ENCODE measurements at regions not wholly inside any gene's neighbourhood (a gene's known extent, or its start where the extent isn't known, plus 50 kb on each side); places are given as distances from the start of the nearest gene placed in this dataset.

DNA sequence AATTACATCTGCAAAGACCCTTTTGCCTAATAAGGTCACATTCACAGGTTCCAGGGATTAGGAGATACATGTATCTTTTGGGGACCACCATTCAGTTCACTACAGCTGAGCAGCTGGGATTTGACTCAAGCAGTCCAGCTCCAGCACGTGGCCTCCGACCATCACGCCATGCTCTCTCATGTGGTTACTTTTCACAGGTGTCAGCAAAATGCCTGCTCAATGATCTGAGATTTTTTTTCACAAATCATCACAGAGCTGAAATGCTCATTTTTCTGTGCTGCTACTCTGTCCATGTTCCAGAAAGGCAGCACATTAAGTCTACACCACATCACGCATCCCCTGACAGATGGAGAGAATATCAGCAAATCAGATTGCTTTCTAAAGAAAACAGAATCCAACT is 98.5 kb upstream of the RMDN2 start:
- no peak for TF ChIP-seq YY1 (IDR thresholded peaks at IDR 0.05; ENCODE audit: insufficient read depth, insufficient read length)
- TF ChIP-seq SUZ12 (IDR thresholded peaks at IDR 0.05; ENCODE audit: extremely low read depth, insufficient read depth, insufficient read length): no peak
- no peak for TF ChIP-seq ZNF274 (IDR thresholded peaks at IDR 0.05; ENCODE audit: low read depth, low read length)

Data from NT2/D1 (cell line).